HG03571 (cell line): ENCODE measurements at regions not wholly inside any gene's neighbourhood (a gene's known extent, or its start where the extent isn't known, plus 50 kb on each side); places are given as distances from the start of the nearest gene placed in this dataset.
"Not testable (repeated sequence)": the region's sequence is repeated elsewhere in the genome, so short reads cannot be mapped to it uniquely, and the experiment has no call there.

ENCODE experiments used
- ATAC-seq: cut with Tn5 transposase; IDR thresholded peaks from one replicate; pipeline ENCODE4 v1.9.1; 2021; ENCODE audit not compliant: unreplicated experiment

- no peak for ATAC-seq
These were observed 65.6 kb upstream of the MAML3 start for GRCh38 chr4:140219567-140219966.

- ATAC-seq: not testable (repeated sequence)
These were observed 65.1 kb upstream of the MAML3 start for GRCh38 chr4:140219070-140219469.

- no peak for ATAC-seq
These were observed 59.8 kb upstream of the MAML3 start for GRCh38 chr4:140213749-140214148.

GRCh38 chr4:140213116-140213515 lies 59.1 kb upstream of the MAML3 start:
- ATAC-seq: no peak

GRCh38 chr4:140212646-140213045 lies 58.7 kb upstream of the MAML3 start:
- ATAC-seq: no peak

GRCh38 chr4:140212194-140212593 lies 58.2 kb upstream of the MAML3 start:
- ATAC-seq: no peak

- no peak for ATAC-seq
These were observed 57.7 kb upstream of the MAML3 start for GRCh38 chr4:140211693-140212092.

- ATAC-seq: no peak
These were observed 57.2 kb upstream of the MAML3 start for GRCh38 chr4:140211161-140211560.

GRCh38 chr4:140208921-140209320 lies 54.9 kb upstream of the MAML3 start:
- ATAC-seq: no peak
